ENCODE measurements at regions not wholly inside any gene's neighbourhood (a gene's known extent, or its start where the extent isn't known, plus 50 kb on each side); places are given as distances from the start of the nearest gene placed in this dataset.
"Not testable (repeated sequence)": the region's sequence is repeated elsewhere in the genome, so short reads cannot be mapped to it uniquely, and the experiment has no call there.

- DNase-seq: no peak
Measured at GRCh38 chr7:142460402-142461117, 202.7 kb upstream of the PRSS58 start.

- no peak for DNase-seq
Measured at GRCh38 chr7:142459551-142459963, 201.7 kb upstream of the PRSS58 start.

- no peak for DNase-seq
Measured at GRCh38 chr7:142457146-142457703, 199.4 kb upstream of the PRSS58 start.

- DNase-seq: no peak
Measured at GRCh38 chr7:142455392-142455791, 197.5 kb upstream of the PRSS58 start.

GRCh38 chr7:142454862-142455261 lies 197.0 kb upstream of the PRSS58 start:
- DNase-seq: no peak

- no peak for DNase-seq
Measured at GRCh38 chr7:142452791-142453190, 194.9 kb upstream of the PRSS58 start.

- DNase-seq: no peak
Measured at GRCh38 chr7:142451817-142452216, 194.0 kb upstream of the PRSS58 start.

- DNase-seq: no peak
Measured at GRCh38 chr7:142451296-142451695, 193.4 kb upstream of the PRSS58 start.

- DNase-seq: no peak
Measured at GRCh38 chr7:142450695-142451094, 192.8 kb upstream of the PRSS58 start.

- no peak for DNase-seq
Measured at GRCh38 chr7:142450206-142450605, 192.3 kb upstream of the PRSS58 start.

- not testable (repeated sequence) for DNase-seq
Measured at GRCh38 chr7:142448857-142449256, 191.0 kb upstream of the PRSS58 start.

- no peak for DNase-seq
Measured at GRCh38 chr7:142447762-142448161, 189.9 kb upstream of the PRSS58 start.

GRCh38 chr7:142445019-142445686 lies 187.3 kb upstream of the PRSS58 start:
- DNase-seq: no peak

GRCh38 chr7:142443216-142444010 lies 185.6 kb upstream of the PRSS58 start:
- DNase-seq: no peak

GRCh38 chr7:142442396-142442795 lies 184.5 kb upstream of the PRSS58 start:
- DNase-seq: no peak

- no peak for DNase-seq
Measured at GRCh38 chr7:142440906-142441411, 183.1 kb upstream of the PRSS58 start.

GRCh38 chr7:142440219-142440905 lies 182.5 kb upstream of the PRSS58 start:
- no peak for DNase-seq

- no peak for DNase-seq
Measured at GRCh38 chr7:142439739-142440138, 181.9 kb upstream of the PRSS58 start.

- DNase-seq: no peak
Measured at GRCh38 chr7:142438923-142439515, 181.2 kb upstream of the PRSS58 start.

GRCh38 chr7:142438235-142438922 lies 180.5 kb upstream of the PRSS58 start:
- no peak for DNase-seq

GRCh38 chr7:142437741-142438140 lies 179.9 kb upstream of the PRSS58 start:
- no peak for DNase-seq

- no peak for DNase-seq
Measured at GRCh38 chr7:142436601-142437000, 178.7 kb upstream of the PRSS58 start.
